ENCODE measurements at regions not wholly inside any gene's neighbourhood (a gene's known extent, or its start where the extent isn't known, plus 50 kb on each side); places are given as distances from the start of the nearest gene placed in this dataset.

- TF ChIP-seq, protein P1, sequence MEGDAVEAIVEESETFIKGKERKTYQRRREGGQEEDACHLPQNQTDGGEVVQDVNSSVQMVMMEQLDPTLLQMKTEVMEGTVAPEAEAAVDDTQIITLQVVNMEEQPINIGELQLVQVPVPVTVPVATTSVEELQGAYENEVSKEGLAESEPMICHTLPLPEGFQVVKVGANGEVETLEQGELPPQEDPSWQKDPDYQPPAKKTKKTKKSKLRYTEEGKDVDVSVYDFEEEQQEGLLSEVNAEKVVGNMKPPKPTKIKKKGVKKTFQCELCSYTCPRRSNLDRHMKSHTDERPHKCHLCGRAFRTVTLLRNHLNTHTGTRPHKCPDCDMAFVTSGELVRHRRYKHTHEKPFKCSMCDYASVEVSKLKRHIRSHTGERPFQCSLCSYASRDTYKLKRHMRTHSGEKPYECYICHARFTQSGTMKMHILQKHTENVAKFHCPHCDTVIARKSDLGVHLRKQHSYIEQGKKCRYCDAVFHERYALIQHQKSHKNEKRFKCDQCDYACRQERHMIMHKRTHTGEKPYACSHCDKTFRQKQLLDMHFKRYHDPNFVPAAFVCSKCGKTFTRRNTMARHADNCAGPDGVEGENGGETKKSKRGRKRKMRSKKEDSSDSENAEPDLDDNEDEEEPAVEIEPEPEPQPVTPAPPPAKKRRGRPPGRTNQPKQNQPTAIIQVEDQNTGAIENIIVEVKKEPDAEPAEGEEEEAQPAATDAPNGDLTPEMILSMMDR (IDR thresholded peaks at IDR 0.05): no peak
- TF ChIP-seq, protein P2, sequence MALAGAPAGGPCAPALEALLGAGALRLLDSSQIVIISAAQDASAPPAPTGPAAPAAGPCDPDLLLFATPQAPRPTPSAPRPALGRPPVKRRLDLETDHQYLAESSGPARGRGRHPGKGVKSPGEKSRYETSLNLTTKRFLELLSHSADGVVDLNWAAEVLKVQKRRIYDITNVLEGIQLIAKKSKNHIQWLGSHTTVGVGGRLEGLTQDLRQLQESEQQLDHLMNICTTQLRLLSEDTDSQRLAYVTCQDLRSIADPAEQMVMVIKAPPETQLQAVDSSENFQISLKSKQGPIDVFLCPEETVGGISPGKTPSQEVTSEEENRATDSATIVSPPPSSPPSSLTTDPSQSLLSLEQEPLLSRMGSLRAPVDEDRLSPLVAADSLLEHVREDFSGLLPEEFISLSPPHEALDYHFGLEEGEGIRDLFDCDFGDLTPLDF (CRISPR knock-in tag; IDR thresholded peaks at IDR 0.05): no peak
- TF ChIP-seq EMX1 (CRISPR knock-in tag; IDR thresholded peaks at IDR 0.05) (no peak), NR3C1 (CRISPR knock-in tag; conservative IDR thresholded peaks at IDR 0.05; ENCODE audit: low read depth) (no peak), JUN (CRISPR knock-in tag; IDR thresholded peaks at IDR 0.05) (no peak), ZNF121 (CRISPR knock-in tag; IDR thresholded peaks at IDR 0.05) (no peak), SP1 (CRISPR knock-in tag; conservative IDR thresholded peaks at IDR 0.05) (no peak), CREM (CRISPR knock-in tag; IDR thresholded peaks at IDR 0.05) (no peak), MAX (CRISPR knock-in tag; IDR thresholded peaks at IDR 0.05) (no peak), PRDM15 (CRISPR knock-in tag; IDR thresholded peaks at IDR 0.05) (no peak), TEAD4 (CRISPR knock-in tag; IDR thresholded peaks at IDR 0.05) (no peak), CBFB (CRISPR knock-in tag; IDR thresholded peaks at IDR 0.05; ENCODE audit: low read depth) (no peak)
Observed at GRCh38 chr21:26626187-26626586, 53.1 kb upstream of the CYYR1 start.
